Renal cortical epithelial cell (primary cell): ENCODE measurements at regions not wholly inside any gene's neighbourhood (a gene's known extent, or its start where the extent isn't known, plus 50 kb on each side); places are given as distances from the start of the nearest gene placed in this dataset.
"Not testable (repeated sequence)": the region's sequence is repeated elsewhere in the genome, so short reads cannot be mapped to it uniquely, and the experiment has no call there.

Source experiments
- DNase-seq: peaks from one replicate; pipeline ENCODE4 v3.0.0-alpha.2; 2011; ENCODE audit warnings: low read depth

- DNase-seq: no peak
These were observed 185.2 kb downstream of the SHOX2 start for GRCh38 chr3:157920822-157921700.

- no peak for DNase-seq
These were observed 186.8 kb downstream of the SHOX2 start for GRCh38 chr3:157919319-157919887.

GRCh38 chr3:157918402-157918801 is 187.8 kb downstream of the SHOX2 start:
- DNase-seq: no peak

GRCh38 chr3:157916672-157917071 is 189.5 kb downstream of the SHOX2 start:
- DNase-seq: no peak

- DNase-seq: no peak
These were observed 191.3 kb downstream of the SHOX2 start for GRCh38 chr3:157914882-157915281.

GRCh38 chr3:157913741-157914150 is 192.5 kb downstream of the SHOX2 start:
- DNase-seq: no peak

GRCh38 chr3:157912514-157913451 is 193.4 kb downstream of the SHOX2 start:
- no peak for DNase-seq

GRCh38 chr3:157906627-157907026 is 199.6 kb downstream of the SHOX2 start:
- DNase-seq: no peak

GRCh38 chr3:157905885-157906284 is 200.3 kb downstream of the SHOX2 start:
- DNase-seq: no peak

GRCh38 chr3:157902680-157903079 is 203.5 kb downstream of the SHOX2 start:
- not testable (repeated sequence) for DNase-seq

GRCh38 chr3:157888040-157888439 is 218.2 kb downstream of the SHOX2 start:
- no peak for DNase-seq

GRCh38 chr3:157876556-157876955 is 229.7 kb downstream of the SHOX2 start:
- no peak for DNase-seq

GRCh38 chr3:157872902-157873301 is 233.3 kb downstream of the SHOX2 start:
- no peak for DNase-seq

- no peak for DNase-seq
These were observed 234.3 kb downstream of the SHOX2 start for GRCh38 chr3:157871838-157872460.

- no peak for DNase-seq
These were observed 235.0 kb downstream of the SHOX2 start for GRCh38 chr3:157871248-157871647.

GRCh38 chr3:157868946-157869345 is 237.3 kb downstream of the SHOX2 start:
- DNase-seq: no peak

GRCh38 chr3:157868196-157868595 is 238.0 kb downstream of the SHOX2 start:
- no peak for DNase-seq

- DNase-seq: no peak
These were observed 240.7 kb downstream of the SHOX2 start for GRCh38 chr3:157865352-157866000.

- no peak for DNase-seq
These were observed 245.0 kb downstream of the SHOX2 start for GRCh38 chr3:157861076-157861765.

GRCh38 chr3:157859541-157859940 is 246.7 kb downstream of the SHOX2 start:
- DNase-seq: no peak

- no peak for DNase-seq
These were observed 247.4 kb downstream of the SHOX2 start for GRCh38 chr3:157858821-157859220.
